ENCODE measurements at regions not wholly inside any gene's neighbourhood (a gene's known extent, or its start where the extent isn't known, plus 50 kb on each side); places are given as distances from the start of the nearest gene placed in this dataset.

- no peaks in the 10 kb centered on the region for H3K79me2 ChIP-seq (ENCODE audit: low read length)
- H3K36me3 ChIP-seq (replicated peaks; ENCODE audit: low read depth, low read length) = no peaks in the 10 kb centered on the region
- no peaks in the 10 kb centered on the region for H3K9me3 ChIP-seq (ENCODE audit: insufficient read depth, low read length)
- H4K20me1 ChIP-seq (ENCODE audit: insufficient read depth, low read length) = no peaks in the 10 kb centered on the region
- TF ChIP-seq EZH2phosphoT487 (IDR thresholded peaks at IDR 0.05; ENCODE audit: low read depth) (no peak), CTCF (IDR thresholded peaks at IDR 0.05; ENCODE audit: low read depth, low read length) (no peak)
- H3K4me1 ChIP-seq (ENCODE audit: low read length) = peaks cover 8% of the 10 kb centered on the region; the same call in 1 of the 2 replicates
- no peak overlapping the region for H2AFZ ChIP-seq (ENCODE audit: low read depth, low read length)
- no peak overlapping the region for H3K9ac ChIP-seq (ENCODE audit: low read length)
- H3K4me2 ChIP-seq (ENCODE audit: low read length) = no peak overlapping the region
- H3K4me3 ChIP-seq (ENCODE audit: low read length) = no peak overlapping the region
- H3K27ac ChIP-seq (ENCODE audit: low read length) = no peak overlapping the region
- H3K27me3 ChIP-seq (ENCODE audit: low read depth, low read length) = no peaks in the 10 kb centered on the region
These were observed 228.8 kb downstream of the SMARCA2 start for GRCh38 chr9:2243666-2244555.

GRCh38 chr9:2247340-2247739 lies 232.2 kb downstream of the SMARCA2 start:
- Histone ChIP-seq H3K4me2 (ENCODE audit: low read length) (no peak overlapping the region), H2AFZ (ENCODE audit: low read depth, low read length) (no peak overlapping the region)

GRCh38 chr9:2248768-2249265 lies 233.7 kb downstream of the SMARCA2 start:
- no peaks in the 10 kb centered on the region for H3K36me3 ChIP-seq (replicated peaks; ENCODE audit: low read depth, low read length)
- no peak overlapping the region for H3K27ac ChIP-seq (ENCODE audit: low read length)
- no peaks in the 10 kb centered on the region for H3K4me1 ChIP-seq (ENCODE audit: low read length)
- H4K20me1 ChIP-seq (ENCODE audit: insufficient read depth, low read length) = no peaks in the 10 kb centered on the region
- H3K4me3 ChIP-seq (ENCODE audit: low read length) = no peak overlapping the region
- no peaks in the 10 kb centered on the region for H3K79me2 ChIP-seq (ENCODE audit: low read length)
- TF ChIP-seq CTCF (IDR thresholded peaks at IDR 0.05; ENCODE audit: low read depth, low read length) = no peak
- H3K9me3 ChIP-seq (ENCODE audit: insufficient read depth, low read length) = no peaks in the 10 kb centered on the region
- no peak overlapping the region for H3K4me2 ChIP-seq (ENCODE audit: low read length)
- no peak overlapping the region for H3K9ac ChIP-seq (ENCODE audit: low read length)
- H2AFZ ChIP-seq (ENCODE audit: low read depth, low read length) = no peak overlapping the region
- H3K27me3 ChIP-seq (ENCODE audit: low read depth, low read length) = no peaks in the 10 kb centered on the region

More at GRCh38 chr9:2247340-2247739, 232.2 kb downstream of the SMARCA2 start:
- Histone ChIP-seq H3K27ac (ENCODE audit: low read length) (no peak overlapping the region), H3K36me3 (replicated peaks; ENCODE audit: low read depth, low read length) (no peaks in the 10 kb centered on the region), H3K27me3 (ENCODE audit: low read depth, low read length) (no peaks in the 10 kb centered on the region), H3K9me3 (ENCODE audit: insufficient read depth, low read length) (no peaks in the 10 kb centered on the region), H4K20me1 (ENCODE audit: insufficient read depth, low read length) (no peaks in the 10 kb centered on the region), H3K9ac (ENCODE audit: low read length) (no peak overlapping the region), H3K4me1 (ENCODE audit: low read length) (peaks cover 8% of the 10 kb centered on the region; the same call in 1 of the 2 replicates), H3K4me3 (ENCODE audit: low read length) (no peak overlapping the region), H3K79me2 (ENCODE audit: low read length) (no peaks in the 10 kb centered on the region)
- no peak for TF ChIP-seq EZH2phosphoT487 (IDR thresholded peaks at IDR 0.05; ENCODE audit: low read depth)
- no peak for TF ChIP-seq CTCF (IDR thresholded peaks at IDR 0.05; ENCODE audit: low read depth, low read length)

Measured in OCI-LY3 (cell line).